Stomach (tissue), 8 donors: ENCODE measurements at regions not wholly inside any gene's neighbourhood (a gene's known extent, or its start where the extent isn't known, plus 50 kb on each side); places are given as distances from the start of the nearest gene placed in this dataset.
A peak's percentile ranks its signal among the peaks of the same experiment; 100 is the strongest.

Source experiments
- DNase-seq, 2 donors: peaks; one replicate each; pipeline versions ENCODE4 v3.0.0 to v3.0.0-alpha.2; 2013 to 2019
- H3K27ac ChIP-seq, 5 donors: fragments of 200-600 bp in 4 of 5; sonication (generic) in 4 of 5; one replicate each; pipeline ENCODE4 v1.5.1; 2013 to 2019; ENCODE audit warnings: mild to moderate bottlenecking in 1 of 5, moderate library complexity in 1 of 5
- H3K27me3 ChIP-seq, 3 donors: fragments of 200-600 bp; sonication (generic); one replicate each; pipeline ENCODE4 v1.5.1; 2017 to 2019; ENCODE audit warnings: mixed run types in 1 of 3
- H3K36me3 ChIP-seq, 4 donors: fragments of 200-600 bp; sonication (generic); 1 replicate in 3 of 4; 2 replicates in 1 of 4; pipeline ENCODE4 v1.5.1; 2016 to 2019
- H3K4me1 ChIP-seq, 4 donors: fragments of 200-600 bp; sonication (generic); one replicate each; pipeline ENCODE4 v1.5.1; 2016 to 2019
- H3K4me3 ChIP-seq, 4 donors: fragments of 200-600 bp; sonication (generic) in 3 of 4; one replicate each; pipeline ENCODE4 v1.5.1; 2016 to 2019; ENCODE audit warnings: mild to moderate bottlenecking in 1 of 4
- H3K9me3 ChIP-seq, 4 donors: fragments of 200-600 bp; sonication (generic); one replicate each; pipeline ENCODE4 v1.5.1; 2016 to 2019
- CTCF ChIP-seq, 7 experiments: fragments of 450-650 bp in 4 of 7; fragments of 200-600 bp in 3 of 7; sonication (generic) in 3 of 7; IDR thresholded peaks; one replicate each; pipeline ENCODE4 v1.5.1; 2016 to 2019; ENCODE audit warnings: antibody characterized with exemption in 7 of 7, control low read depth in 2 of 7, mild to moderate bottlenecking in 1 of 7
- EP300 ChIP-seq: sonication (generic); formaldehyde crosslinking; IDR thresholded peaks from one replicate; pipeline ENCODE4 v1.6.1; 2017; ENCODE audit warnings: antibody characterized with exemption
- POLR2A ChIP-seq, 4 donors: fragments of 450-650 bp; IDR thresholded peaks; one replicate each; pipeline ENCODE4 v1.6.1; 2016; ENCODE audit warnings: antibody characterized with exemption in 4 of 4, control low read depth in 2 of 4, mild to moderate bottlenecking in 1 of 4, moderate library complexity in 1 of 4
- POLR2AphosphoS5 ChIP-seq, 3 donors: sonication (generic); formaldehyde crosslinking; IDR thresholded peaks; one replicate each; pipeline ENCODE4 v1.6.1; 2016; ENCODE audit warnings: antibody characterized with exemption in 3 of 3
- WGBS, 5 donors: extraction: QIAGEN DNeasy Blood & Tissue Kit in 3 of 5; methylation state at CpG; one replicate each; pipeline versions ENCODE4 v1.1.5 to v1.1.7; 2013 to 2018; 5-methylcytosine and 5-hydroxymethylcytosine counted together
- intact Hi-C: fragments of 100-400 bp; cut with DNase I; formaldehyde crosslinking; loops from one replicate; pipeline ENCODE4 v1.15.1; 2023; ENCODE audit warnings: low total_unique reads
- donor health status: healthy with polysubstance abuse.
- donor health status: Bipolar disorder and iron deficiency.
- donor health status: healthy.

- 88 to 96% (median 93%) methylated on average over 11 of the region's 11 CpGs for WGBS, 5 donors
- TF ChIP-seq POLR2AphosphoS5 (IDR thresholded peaks at IDR 0.05) (no peak), CTCF (IDR thresholded peaks at IDR 0.05) (no peak), EP300 (no peak), POLR2A (IDR thresholded peaks at IDR 0.05) (no peak)
- H3K27ac ChIP-seq = no peak overlapping the region
Observed at GRCh38 chr21:38944402-38944801, 138.7 kb downstream of the ETS2 start.

GRCh38 chr21:38942748-38943211 lies 137.1 kb downstream of the ETS2 start:
- intact Hi-C loops = no loop called here
- Histone ChIP-seq H3K4me3 (no peak overlapping the region), H3K27me3 (no peaks in the 10 kb centered on the region), H3K27ac (no peak overlapping the region), H3K4me1 (peaks cover 0 to 6% (median 0%) of the 10 kb centered on the region in 4 donors), H3K36me3 (no peaks in the 10 kb centered on the region), H3K9me3 (no peaks in the 10 kb centered on the region)
- DNase-seq = no peak
- TF ChIP-seq CTCF (IDR thresholded peaks at IDR 0.05) = no peak
- 85 to 95% (median 89%) methylated on average over 7 of the region's 7 CpGs for WGBS, 5 donors

More at GRCh38 chr21:38944402-38944801, 138.7 kb downstream of the ETS2 start:
- Histone ChIP-seq H3K9me3 (no peaks in the 10 kb centered on the region), H3K4me3 (no peak overlapping the region), H3K36me3 (no peaks in the 10 kb centered on the region), H3K27me3 (no peaks in the 10 kb centered on the region), H3K4me1 (peaks cover 0 to 6% (median 2%) of the 10 kb centered on the region in 4 donors)
- intact Hi-C loops = no loop called here
- DNase-seq = no peak

- no peak for DNase-seq
- Histone ChIP-seq H3K4me1 (no peaks in the 10 kb centered on the region), H3K27ac (no peak overlapping the region), H3K27me3 (no peaks in the 10 kb centered on the region), H3K36me3 (no peaks in the 10 kb centered on the region), H3K9me3 (no peaks in the 10 kb centered on the region), H3K4me3 (no peak overlapping the region)
- TF ChIP-seq POLR2AphosphoS5 (IDR thresholded peaks at IDR 0.05) (no peak), EP300 (no peak), POLR2A (IDR thresholded peaks at IDR 0.05) (no peak), CTCF (IDR thresholded peaks at IDR 0.05) (no peak)
- 80 to 86% (median 82%) methylated on average over 8 of the region's 8 CpGs for WGBS, 5 donors
- intact Hi-C loops = no loop called here
Observed at GRCh38 chr21:38938769-38939168, 133.0 kb downstream of the ETS2 start.

- WGBS, 5 donors = 59 to 63% (median 62%) methylated on average over 7 of the region's 7 CpGs
- DNase-seq = peak in 1 of 2 donors; percentile 59
Observed at GRCh38 chr21:38938343-38938742, 132.6 kb downstream of the ETS2 start.

More at GRCh38 chr21:38938343-38938742, 132.6 kb downstream of the ETS2 start:
- Histone ChIP-seq H3K27me3 (no peaks in the 10 kb centered on the region), H3K4me1 (no peaks in the 10 kb centered on the region), H3K27ac (no peak overlapping the region), H3K36me3 (no peaks in the 10 kb centered on the region), H3K9me3 (no peaks in the 10 kb centered on the region), H3K4me3 (no peak overlapping the region)
- intact Hi-C loops = no loop called here
- TF ChIP-seq CTCF (IDR thresholded peaks at IDR 0.05) (no peak), POLR2A (IDR thresholded peaks at IDR 0.05) (no peak), EP300 (no peak), POLR2AphosphoS5 (IDR thresholded peaks at IDR 0.05) (no peak)
